ENCODE measurements at regions not wholly inside any gene's neighbourhood (a gene's known extent, or its start where the extent isn't known, plus 50 kb on each side); places are given as distances from the start of the nearest gene placed in this dataset.

- Histone ChIP-seq H3K36me3 (replicated peaks; ENCODE audit: low read depth, low read length) (no peaks in the 10 kb centered on the region), H3K4me1 (ENCODE audit: low read length) (no peaks in the 10 kb centered on the region), H3K27me3 (ENCODE audit: low read depth, low read length) (0 out of 2 replicates have a peak, but pooled peaks cover 4% of the 10 kb centered on the region), H3K4me2 (ENCODE audit: low read length) (no peak overlapping the region), H3K9ac (ENCODE audit: low read length) (no peak overlapping the region), H3K79me2 (ENCODE audit: low read length) (no peaks in the 10 kb centered on the region), H4K20me1 (ENCODE audit: insufficient read depth, low read length) (no peaks in the 10 kb centered on the region), H3K27ac (ENCODE audit: low read length) (no peak overlapping the region), H3K9me3 (ENCODE audit: insufficient read depth, low read length) (no peaks in the 10 kb centered on the region), H3K4me3 (ENCODE audit: low read length) (no peak overlapping the region), H2AFZ (ENCODE audit: low read depth, low read length) (no peak overlapping the region)
- TF ChIP-seq EZH2phosphoT487 (IDR thresholded peaks at IDR 0.05; ENCODE audit: low read depth) (no peak), CTCF (IDR thresholded peaks at IDR 0.05; ENCODE audit: low read depth, low read length) (no peak)
Measured at GRCh38 chr7:54331311-54331710, 210.9 kb upstream of the VSTM2A start.

GRCh38 chr7:54332301-54332700, 209.9 kb upstream of the VSTM2A start:
- Histone ChIP-seq H2AFZ (ENCODE audit: low read depth, low read length) (no peak overlapping the region), H3K9me3 (ENCODE audit: insufficient read depth, low read length) (no peaks in the 10 kb centered on the region), H3K4me3 (ENCODE audit: low read length) (no peak overlapping the region), H3K4me1 (ENCODE audit: low read length) (no peaks in the 10 kb centered on the region; the same call in 1 of the 2 replicates), H3K27me3 (ENCODE audit: low read depth, low read length) (0 out of 2 replicates have a peak, but pooled peaks cover 4% of the 10 kb centered on the region), H3K4me2 (ENCODE audit: low read length) (no peak overlapping the region), H3K36me3 (replicated peaks; ENCODE audit: low read depth, low read length) (no peaks in the 10 kb centered on the region), H3K9ac (ENCODE audit: low read length) (no peak overlapping the region), H3K79me2 (ENCODE audit: low read length) (no peaks in the 10 kb centered on the region), H3K27ac (ENCODE audit: low read length) (no peak overlapping the region), H4K20me1 (ENCODE audit: insufficient read depth, low read length) (no peaks in the 10 kb centered on the region)
- TF ChIP-seq CTCF (IDR thresholded peaks at IDR 0.05; ENCODE audit: low read depth, low read length) (no peak), EZH2phosphoT487 (IDR thresholded peaks at IDR 0.05; ENCODE audit: low read depth) (no peak)

- no peak for TF ChIP-seq EZH2phosphoT487 (IDR thresholded peaks at IDR 0.05; ENCODE audit: low read depth)
- no peak for TF ChIP-seq CTCF (IDR thresholded peaks at IDR 0.05; ENCODE audit: low read depth, low read length)
- Histone ChIP-seq H3K9ac (ENCODE audit: low read length) (no peak overlapping the region), H3K27ac (ENCODE audit: low read length) (no peak overlapping the region), H3K79me2 (ENCODE audit: low read length) (no peaks in the 10 kb centered on the region), H3K36me3 (replicated peaks; ENCODE audit: low read depth, low read length) (no peaks in the 10 kb centered on the region), H3K4me1 (ENCODE audit: low read length) (peaks cover 3% of the 10 kb centered on the region; the same call in 1 of the 2 replicates), H3K9me3 (ENCODE audit: insufficient read depth, low read length) (no peaks in the 10 kb centered on the region), H3K4me3 (ENCODE audit: low read length) (no peak overlapping the region), H3K27me3 (ENCODE audit: low read depth, low read length) (0 out of 2 replicates have a peak, but pooled peaks cover 4% of the 10 kb centered on the region), H2AFZ (ENCODE audit: low read depth, low read length) (no peak overlapping the region), H4K20me1 (ENCODE audit: insufficient read depth, low read length) (no peaks in the 10 kb centered on the region), H3K4me2 (ENCODE audit: low read length) (no peak overlapping the region)
Measured at GRCh38 chr7:54333952-54334351, 208.2 kb upstream of the VSTM2A start.

- Histone ChIP-seq H4K20me1 (ENCODE audit: insufficient read depth, low read length) (no peaks in the 10 kb centered on the region), H3K9me3 (ENCODE audit: insufficient read depth, low read length) (no peaks in the 10 kb centered on the region), H3K9ac (ENCODE audit: low read length) (no peak overlapping the region), H3K27me3 (ENCODE audit: low read depth, low read length) (0 out of 2 replicates have a peak, but pooled peaks cover 4% of the 10 kb centered on the region), H3K4me3 (ENCODE audit: low read length) (no peak overlapping the region), H3K27ac (ENCODE audit: low read length) (no peak overlapping the region), H3K4me2 (ENCODE audit: low read length) (no peak overlapping the region), H3K4me1 (ENCODE audit: low read length) (peaks cover 3% of the 10 kb centered on the region; the same call in 1 of the 2 replicates), H2AFZ (ENCODE audit: low read depth, low read length) (no peak overlapping the region), H3K36me3 (replicated peaks; ENCODE audit: low read depth, low read length) (no peaks in the 10 kb centered on the region), H3K79me2 (ENCODE audit: low read length) (no peaks in the 10 kb centered on the region)
- TF ChIP-seq CTCF (IDR thresholded peaks at IDR 0.05; ENCODE audit: low read depth, low read length) (no peak), EZH2phosphoT487 (IDR thresholded peaks at IDR 0.05; ENCODE audit: low read depth) (no peak)
Measured at GRCh38 chr7:54336800-54337199, 205.4 kb upstream of the VSTM2A start.

All from OCI-LY3 (cell line).